ENCODE measurements at regions not wholly inside any gene's neighbourhood (a gene's known extent, or its start where the extent isn't known, plus 50 kb on each side); places are given as distances from the start of the nearest gene placed in this dataset.
"Not testable (repeated sequence)": the region's sequence is repeated elsewhere in the genome, so short reads cannot be mapped to it uniquely, and the experiment has no call there.

DNA sequence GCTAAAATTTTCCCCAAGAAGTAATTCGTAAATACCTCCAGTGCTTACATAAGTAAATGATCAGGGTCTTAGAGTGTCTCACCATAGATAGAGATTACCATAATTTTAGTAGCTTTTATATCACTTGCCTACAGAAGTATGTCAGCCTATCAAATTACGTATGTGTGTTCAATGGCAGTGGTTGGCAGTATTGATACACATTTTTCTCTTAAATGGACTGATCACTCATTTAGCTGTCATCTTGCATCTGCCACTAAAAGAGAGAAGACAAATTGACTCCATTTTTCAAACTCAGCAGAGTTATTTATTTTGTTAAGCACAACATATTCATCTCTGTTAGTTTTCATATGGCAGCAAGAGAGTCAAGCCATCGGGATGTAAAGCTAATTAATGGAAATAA is 413.1 kb upstream of the CLEC14A start:
- no peaks in the 10 kb centered on the region for H3K9me3 ChIP-seq (ENCODE audit: control insufficient read depth in 2 of 3, low read length in 3 of 3)
- peaks cover 0 to 4% (median 0%) of the 10 kb centered on the region in 5 donors for H3K36me3 Mint-ChIP-seq
- POLR2A ChIA-PET, result no interaction called here
- H3K27me3 Mint-ChIP-seq, result peaks cover 0 to 18% (median 4%) of the 10 kb centered on the region in 5 donors
- no peak for ATAC-seq
- peaks cover 0 to 16% (median 4%) of the 10 kb centered on the region in 11 donors for H3K9me3 Mint-ChIP-seq
- H3K4me1 Mint-ChIP-seq, result no peaks in the 10 kb centered on the region
- no peak overlapping the region for H3K4me3 Mint-ChIP-seq
- no peaks in the 10 kb centered on the region for H3K27me3 ChIP-seq (ENCODE audit: control insufficient read depth in 2 of 2, insufficient read depth in 2 of 2, low read length in 2 of 2)
- no peak overlapping the region for H3K27ac Mint-ChIP-seq
- H3K4me1 ChIP-seq (ENCODE audit: control insufficient read depth in 2 of 2, insufficient read depth in 2 of 2, low read length in 2 of 2), result no peaks in the 10 kb centered on the region
- H3K4me3 ChIP-seq (ENCODE audit: low read length), result no peak overlapping the region
- H3K27ac ChIP-seq (ENCODE audit: low read depth, low read length), result no peak overlapping the region
- intact Hi-C loops (cut with micrococcal nuclease), result no loop called here
- no peak for DNase-seq
- CTCF ChIA-PET, result no interaction called here
- no peaks in the 10 kb centered on the region for H3K36me3 ChIP-seq (ENCODE audit: control insufficient read depth in 2 of 3, insufficient read depth in 3 of 3, low read length in 3 of 3)

DNA sequence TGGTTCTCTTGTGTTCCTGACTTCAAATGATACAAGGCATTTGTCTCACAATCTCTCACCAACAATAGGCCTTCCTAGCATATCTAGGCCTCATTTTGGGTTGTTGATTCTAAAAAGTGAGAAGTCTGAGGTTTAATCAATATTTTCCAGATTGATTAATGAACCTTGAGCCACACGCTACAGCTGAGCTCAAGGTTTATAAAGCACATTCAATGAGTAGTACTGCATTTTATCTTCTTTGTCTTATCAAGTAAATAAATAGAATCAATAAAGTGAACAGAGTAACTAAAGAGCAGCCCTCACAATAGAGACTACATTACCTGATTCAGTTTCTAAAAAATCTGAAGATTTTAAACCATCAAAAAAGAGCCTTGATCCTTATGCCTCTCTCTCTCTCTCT is 407.5 kb upstream of the CLEC14A start:
- intact Hi-C loops (cut with micrococcal nuclease), result no loop called here
- H3K9me3 ChIP-seq (ENCODE audit: control insufficient read depth in 2 of 3, low read length in 3 of 3), result no peaks in the 10 kb centered on the region
- H3K27ac Mint-ChIP-seq, result no peak overlapping the region
- H3K4me3 ChIP-seq (ENCODE audit: low read length), result no peak overlapping the region
- ATAC-seq, result no peak
- H3K27me3 Mint-ChIP-seq, result peaks cover 0 to 4% (median 0%) of the 10 kb centered on the region in 5 donors
- no peak for DNase-seq
- H3K36me3 Mint-ChIP-seq, result no peaks in the 10 kb centered on the region
- H3K4me3 Mint-ChIP-seq, result no peak overlapping the region
- ChIA-PET POLR2A (no interaction called here), CTCF (no interaction called here)
- H3K4me1 Mint-ChIP-seq, result no peaks in the 10 kb centered on the region
- no peaks in the 10 kb centered on the region for H3K36me3 ChIP-seq (ENCODE audit: control insufficient read depth in 2 of 3, insufficient read depth in 3 of 3, low read length in 3 of 3)
- H3K27me3 ChIP-seq (ENCODE audit: control insufficient read depth in 2 of 2, insufficient read depth in 2 of 2, low read length in 2 of 2), result no peaks in the 10 kb centered on the region
- H3K9me3 Mint-ChIP-seq, result no peaks in the 10 kb centered on the region
- no peak overlapping the region for H3K27ac ChIP-seq (ENCODE audit: low read depth, low read length)
- H3K4me1 ChIP-seq (ENCODE audit: control insufficient read depth in 2 of 2, insufficient read depth in 2 of 2, low read length in 2 of 2), result no peaks in the 10 kb centered on the region

DNA sequence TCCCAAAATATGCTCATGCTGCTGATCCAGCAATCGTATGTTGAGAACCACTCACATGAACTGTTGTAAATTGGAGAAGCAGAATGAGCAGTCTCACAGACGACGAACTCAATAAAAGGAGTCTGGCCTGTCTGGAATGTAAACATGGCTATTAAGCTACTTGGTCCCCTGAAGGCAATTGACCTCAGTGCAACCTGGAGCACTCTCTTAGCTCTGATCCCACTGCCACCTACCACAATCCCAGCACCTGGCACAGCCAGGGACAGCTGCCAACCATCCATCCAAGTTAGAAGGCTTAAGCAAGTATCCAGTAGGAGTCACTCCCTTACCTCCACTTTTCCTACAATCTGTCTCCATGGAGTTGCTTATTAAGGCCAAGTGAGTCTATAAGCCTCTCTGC is 406.9 kb upstream of the CLEC14A start:
- no peak overlapping the region for H3K4me3 ChIP-seq (ENCODE audit: low read length)
- DNase-seq (no peak), ATAC-seq (no peak)
- H3K27ac ChIP-seq (ENCODE audit: low read depth, low read length), result no peak overlapping the region
- Mint-ChIP-seq H3K27ac (no peak overlapping the region), H3K27me3 (peaks cover 0 to 4% (median 0%) of the 10 kb centered on the region in 5 donors), H3K9me3 (no peaks in the 10 kb centered on the region), H3K4me1 (no peaks in the 10 kb centered on the region), H3K4me3 (no peak overlapping the region), H3K36me3 (no peaks in the 10 kb centered on the region)
- H3K27me3 ChIP-seq (ENCODE audit: control insufficient read depth in 2 of 2, insufficient read depth in 2 of 2, low read length in 2 of 2), result no peaks in the 10 kb centered on the region
- no peaks in the 10 kb centered on the region for H3K9me3 ChIP-seq (ENCODE audit: control insufficient read depth in 2 of 3, low read length in 3 of 3)
- H3K36me3 ChIP-seq (ENCODE audit: control insufficient read depth in 2 of 3, insufficient read depth in 3 of 3, low read length in 3 of 3), result no peaks in the 10 kb centered on the region
- ChIA-PET CTCF (no interaction called here), POLR2A (no interaction called here)
- intact Hi-C loops (cut with micrococcal nuclease), result no loop called here
- no peaks in the 10 kb centered on the region for H3K4me1 ChIP-seq (ENCODE audit: control insufficient read depth in 2 of 2, insufficient read depth in 2 of 2, low read length in 2 of 2)

DNA sequence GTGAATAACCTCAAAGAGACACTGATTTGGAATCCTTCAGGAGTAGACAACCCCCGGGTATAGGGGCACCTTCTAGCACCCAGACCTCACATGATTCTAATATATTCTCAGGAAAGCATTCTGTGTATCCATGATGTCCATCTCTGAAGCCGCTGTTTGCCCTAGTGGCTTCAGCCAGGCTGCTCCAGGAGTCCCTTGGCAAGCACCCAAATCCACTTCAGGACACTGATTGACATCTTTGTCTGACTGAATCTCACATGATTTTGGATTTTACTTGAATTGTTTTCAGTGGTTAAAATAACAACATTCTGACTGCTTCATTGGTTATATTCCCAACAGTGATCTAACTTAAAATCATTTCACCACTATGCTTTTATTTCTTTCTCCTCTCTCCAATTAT is 390.5 kb upstream of the CLEC14A start:
- Histone ChIP-seq H3K27ac (ENCODE audit: low read depth, low read length) (no peak overlapping the region), H3K4me3 (ENCODE audit: low read length) (no peak overlapping the region), H3K27me3 (ENCODE audit: control insufficient read depth in 2 of 2, insufficient read depth in 2 of 2, low read length in 2 of 2) (no peaks in the 10 kb centered on the region), H3K9me3 (ENCODE audit: control insufficient read depth in 2 of 3, low read length in 3 of 3) (no peaks in the 10 kb centered on the region), H3K36me3 (ENCODE audit: control insufficient read depth in 2 of 3, insufficient read depth in 3 of 3, low read length in 3 of 3) (no peaks in the 10 kb centered on the region), H3K4me1 (ENCODE audit: control insufficient read depth in 2 of 2, insufficient read depth in 2 of 2, low read length in 2 of 2) (no peaks in the 10 kb centered on the region)
- H3K36me3 Mint-ChIP-seq, result no peaks in the 10 kb centered on the region
- no peaks in the 10 kb centered on the region for H3K4me1 Mint-ChIP-seq
- no peak for DNase-seq
- H3K9me3 Mint-ChIP-seq, result peaks cover 0 to 15% (median 4%) of the 10 kb centered on the region in 11 donors
- ChIA-PET CTCF (no interaction called here), POLR2A (no interaction called here)
- no peak overlapping the region for H3K4me3 Mint-ChIP-seq
- H3K27ac Mint-ChIP-seq, result no peak overlapping the region
- peaks cover 0 to 5% (median 0%) of the 10 kb centered on the region in 5 donors for H3K27me3 Mint-ChIP-seq
- no peak for ATAC-seq
- intact Hi-C loops (cut with micrococcal nuclease), result no loop called here

DNA sequence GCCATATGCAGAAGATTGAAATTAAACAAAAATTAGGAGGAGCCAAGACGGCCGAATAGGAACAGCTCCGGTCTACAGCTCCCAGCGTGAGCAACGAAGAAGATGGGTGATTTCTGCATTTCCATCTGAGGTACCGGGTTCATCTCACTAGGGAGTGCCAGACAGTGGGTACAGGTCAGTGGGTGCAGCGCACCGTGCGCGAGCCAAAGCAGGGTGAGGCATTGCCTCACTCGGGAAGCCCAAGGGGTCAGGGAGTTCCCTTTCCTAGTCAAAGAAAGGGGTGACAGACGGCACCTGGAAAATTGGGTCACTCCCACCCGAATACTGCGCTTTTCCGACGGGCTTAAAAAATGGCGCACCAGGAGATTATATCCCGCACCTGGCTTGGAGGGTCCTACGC is 379.0 kb upstream of the CLEC14A start:
- intact Hi-C loops (cut with micrococcal nuclease); CTCF ChIA-PET; H3K4me3 Mint-ChIP-seq; ATAC-seq; H3K4me3 ChIP-seq (ENCODE audit: low read length); H3K27me3 ChIP-seq (ENCODE audit: control insufficient read depth in 2 of 2, insufficient read depth in 2 of 2, low read length in 2 of 2); H3K9me3 ChIP-seq (ENCODE audit: control insufficient read depth in 2 of 3, low read length in 3 of 3); H3K4me1 Mint-ChIP-seq; DNase-seq; H3K27ac ChIP-seq (ENCODE audit: low read depth, low read length); H3K36me3 Mint-ChIP-seq; H3K4me1 ChIP-seq (ENCODE audit: control insufficient read depth in 2 of 2, insufficient read depth in 2 of 2, low read length in 2 of 2); H3K27ac Mint-ChIP-seq; POLR2A ChIA-PET; H3K36me3 ChIP-seq (ENCODE audit: control insufficient read depth in 2 of 3, insufficient read depth in 3 of 3, low read length in 3 of 3): not testable (repeated sequence)
- Mint-ChIP-seq H3K27me3 (peaks cover 0 to 11% (median 0%) of the 10 kb centered on the region in 5 donors), H3K9me3 (peaks cover 3 to 30% (median 11%) of the 10 kb centered on the region in 11 donors)

DNA sequence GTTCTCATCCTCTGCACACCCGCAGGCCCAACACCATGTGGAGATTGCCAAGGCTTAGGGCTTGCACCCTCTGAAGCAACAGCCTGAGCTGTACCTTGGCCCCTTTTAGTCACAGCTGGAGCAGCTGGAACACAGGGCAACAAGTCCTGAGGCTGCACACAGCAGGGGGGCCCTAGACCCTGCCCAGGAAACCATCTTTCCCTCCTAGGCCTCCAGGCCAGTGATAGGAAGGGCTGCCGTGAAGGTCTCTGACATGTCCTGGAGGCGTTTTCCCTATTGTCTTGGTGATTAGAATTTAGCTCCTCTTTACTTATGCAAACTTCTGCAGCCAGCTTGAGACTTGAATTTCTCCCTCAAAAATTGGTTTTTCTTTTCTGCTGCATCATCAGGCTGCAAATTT is 373.5 kb upstream of the CLEC14A start:
- Mint-ChIP-seq H3K27me3 (peaks cover 0 to 15% (median 0%) of the 10 kb centered on the region in 5 donors), H3K27ac (no peak overlapping the region), H3K36me3 (peaks cover 0 to 4% (median 0%) of the 10 kb centered on the region in 5 donors), H3K4me1 (no peaks in the 10 kb centered on the region), H3K9me3 (peaks cover 5 to 36% (median 12%) of the 10 kb centered on the region in 11 donors), H3K4me3 (no peak overlapping the region)
- Histone ChIP-seq H3K9me3 (ENCODE audit: control insufficient read depth in 2 of 3, low read length in 3 of 3) (no peaks in the 10 kb centered on the region), H3K27me3 (ENCODE audit: control insufficient read depth in 2 of 2, insufficient read depth in 2 of 2, low read length in 2 of 2) (no peaks in the 10 kb centered on the region), H3K4me3 (ENCODE audit: low read length) (no peak overlapping the region), H3K27ac (ENCODE audit: low read depth, low read length) (no peak overlapping the region), H3K4me1 (ENCODE audit: control insufficient read depth in 2 of 2, insufficient read depth in 2 of 2, low read length in 2 of 2) (no peaks in the 10 kb centered on the region), H3K36me3 (ENCODE audit: control insufficient read depth in 2 of 3, insufficient read depth in 3 of 3, low read length in 3 of 3) (no peaks in the 10 kb centered on the region)
- DNase-seq, result no peak
- intact Hi-C loops (cut with micrococcal nuclease), result no loop called here
- no peak for ATAC-seq
- CTCF ChIA-PET, result no interaction called here
- POLR2A ChIA-PET, result no interaction called here

DNA sequence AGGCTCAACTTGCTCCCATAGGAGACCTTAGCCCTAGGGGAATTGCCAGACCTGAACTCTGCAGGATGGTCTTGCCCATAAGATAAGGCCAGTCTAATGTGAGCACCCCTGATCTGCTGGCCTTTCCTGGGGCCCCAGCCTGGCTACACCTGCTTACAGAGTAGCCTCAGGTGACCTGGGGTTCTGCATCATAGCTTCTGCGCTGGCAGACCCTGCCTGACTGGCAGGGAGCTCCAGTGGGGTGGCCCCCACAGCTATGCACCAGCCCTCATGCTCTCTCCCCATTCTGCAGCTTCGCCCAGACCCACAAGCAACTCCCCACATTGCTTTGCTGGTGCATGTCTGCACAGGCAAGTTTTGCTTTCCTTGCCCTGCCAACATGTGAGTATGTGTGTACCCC is 371.3 kb upstream of the CLEC14A start:
- ATAC-seq, result no peak
- Histone ChIP-seq H3K27me3 (ENCODE audit: control insufficient read depth in 2 of 2, insufficient read depth in 2 of 2, low read length in 2 of 2) (no peaks in the 10 kb centered on the region), H3K4me3 (ENCODE audit: low read length) (no peak overlapping the region), H3K9me3 (ENCODE audit: control insufficient read depth in 2 of 3, low read length in 3 of 3) (no peaks in the 10 kb centered on the region), H3K27ac (ENCODE audit: low read depth, low read length) (no peak overlapping the region), H3K4me1 (ENCODE audit: control insufficient read depth in 2 of 2, insufficient read depth in 2 of 2, low read length in 2 of 2) (no peaks in the 10 kb centered on the region), H3K36me3 (ENCODE audit: control insufficient read depth in 2 of 3, insufficient read depth in 3 of 3, low read length in 3 of 3) (no peaks in the 10 kb centered on the region)
- intact Hi-C loops (cut with micrococcal nuclease), result no loop called here
- no peak for DNase-seq
- POLR2A ChIA-PET, result no interaction called here
- Mint-ChIP-seq H3K4me3 (no peak overlapping the region), H3K36me3 (no peaks in the 10 kb centered on the region), H3K9me3 (peaks cover 3 to 24% (median 10%) of the 10 kb centered on the region in 11 donors), H3K27ac (no peak overlapping the region), H3K4me1 (no peaks in the 10 kb centered on the region), H3K27me3 (peaks cover 0 to 8% (median 0%) of the 10 kb centered on the region in 5 donors)
- CTCF ChIA-PET, result no interaction called here
